ENCODE measurements at regions not wholly inside any gene's neighbourhood (a gene's known extent, or its start where the extent isn't known, plus 50 kb on each side); places are given as distances from the start of the nearest gene placed in this dataset.

GRCh38 chr2:176847575-176847974 is 365.0 kb upstream of the HNRNPA3 start:
- Histone ChIP-seq H3K27me3 (no peaks in the 10 kb centered on the region), H3K9me3 (no peaks in the 10 kb centered on the region), H3K27ac (no peak overlapping the region), H3K4me3 (no peak overlapping the region), H3K36me3 (ENCODE audit: low read depth, missing control alignments) (no peaks in the 10 kb centered on the region), H3K4me1 (no peaks in the 10 kb centered on the region)
- intact Hi-C loops (cut with DNase I; ENCODE audit: low total_unique reads) = no loop called here
- 86 to 96% methylated on average over 4 of the region's 4 CpGs for WGBS, 2 donors
- no peak for TF ChIP-seq POLR2A (IDR thresholded peaks at IDR 0.05)
- no peak for TF ChIP-seq CTCF (IDR thresholded peaks at IDR 0.05)
- DNase-seq = no peak

- Histone ChIP-seq H3K27me3 (no peaks in the 10 kb centered on the region), H3K4me1 (no peaks in the 10 kb centered on the region), H3K9me3 (no peaks in the 10 kb centered on the region), H3K4me3 (no peak overlapping the region), H3K27ac (no peak overlapping the region), H3K36me3 (ENCODE audit: low read depth, missing control alignments) (no peaks in the 10 kb centered on the region)
- 73 to 78% methylated on average over 8 of the region's 8 CpGs for WGBS, 2 donors
- TF ChIP-seq POLR2A (IDR thresholded peaks at IDR 0.05) (no peak), CTCF (IDR thresholded peaks at IDR 0.05) (no peak)
- intact Hi-C loops (cut with DNase I; ENCODE audit: low total_unique reads) = no loop called here
- no peak for DNase-seq
Observed at GRCh38 chr2:176848844-176849243, 363.8 kb upstream of the HNRNPA3 start.

GRCh38 chr2:176851200-176851888 is 361.2 kb upstream of the HNRNPA3 start:
- intact Hi-C loops (cut with DNase I; ENCODE audit: low total_unique reads) = no loop called here
- Histone ChIP-seq H3K9me3 (no peaks in the 10 kb centered on the region), H3K27ac (no peak overlapping the region), H3K36me3 (ENCODE audit: low read depth, missing control alignments) (no peaks in the 10 kb centered on the region), H3K4me1 (no peaks in the 10 kb centered on the region), H3K27me3 (no peaks in the 10 kb centered on the region), H3K4me3 (no peak overlapping the region)
- 89 to 93% methylated on average over 2 of the region's 2 CpGs for WGBS, 2 donors
- TF ChIP-seq CTCF (IDR thresholded peaks at IDR 0.05) = no peak
- TF ChIP-seq POLR2A (IDR thresholded peaks at IDR 0.05) = no peak
- DNase-seq = no peak

DNA sequence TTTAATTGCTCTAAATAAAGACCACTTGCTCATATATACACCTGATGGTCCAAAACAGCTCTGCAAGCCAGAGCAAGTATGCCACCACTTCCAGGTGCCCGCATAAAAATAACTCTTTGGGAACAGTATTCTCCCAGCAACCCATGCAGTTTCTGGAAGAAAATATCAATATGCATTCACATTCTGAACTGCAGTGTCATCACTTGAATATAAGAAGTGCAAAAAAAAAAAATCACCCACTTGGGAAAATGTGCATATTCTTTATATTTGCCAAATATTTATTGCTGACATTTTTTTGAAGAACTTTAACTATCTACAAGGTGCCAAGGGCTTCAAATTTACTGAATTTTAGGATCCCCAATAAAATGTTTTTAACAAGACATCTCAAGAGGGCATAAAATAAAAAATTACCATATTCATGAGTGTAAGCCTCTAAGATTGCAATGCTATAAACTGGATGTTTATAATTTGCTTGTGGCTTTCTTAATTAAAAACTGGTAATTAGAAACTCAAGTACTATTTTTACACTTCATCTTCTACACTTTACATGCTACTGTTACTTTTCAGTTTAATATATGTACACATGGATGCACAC is 360.6 kb upstream of the HNRNPA3 start:
- WGBS, 2 donors = 86 to 96% methylated on average over 1 of the region's 1 CpG
- Histone ChIP-seq H3K27me3 (no peaks in the 10 kb centered on the region), H3K27ac (no peak overlapping the region), H3K9me3 (no peaks in the 10 kb centered on the region), H3K4me1 (no peaks in the 10 kb centered on the region), H3K36me3 (ENCODE audit: low read depth, missing control alignments) (no peaks in the 10 kb centered on the region), H3K4me3 (no peak overlapping the region)
- TF ChIP-seq CTCF (IDR thresholded peaks at IDR 0.05) = no peak
- TF ChIP-seq POLR2A (IDR thresholded peaks at IDR 0.05) = no peak
- DNase-seq = no peak
- intact Hi-C loops (cut with DNase I; ENCODE audit: low total_unique reads) = no loop called here

DNA sequence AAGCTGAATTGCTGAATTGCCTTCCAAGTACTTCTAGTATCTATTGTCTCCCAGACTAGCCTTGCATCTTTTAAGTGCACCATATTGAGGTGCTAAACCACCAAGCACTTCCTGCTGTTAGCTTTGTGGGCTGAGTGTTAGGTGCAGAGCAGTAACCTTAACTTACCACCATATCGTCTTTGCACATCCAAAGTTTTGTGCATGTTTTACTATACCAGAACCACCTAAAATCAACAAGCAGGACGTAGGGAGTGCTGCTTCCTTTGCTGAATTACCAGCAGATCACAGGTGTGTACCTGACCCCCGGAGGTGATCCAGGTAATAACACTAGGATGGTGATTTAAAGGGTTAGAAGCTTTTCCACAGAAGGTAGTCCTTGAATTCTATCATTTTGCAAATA is 359.9 kb upstream of the HNRNPA3 start:
- TF ChIP-seq POLR2A (IDR thresholded peaks at IDR 0.05) = no peak
- TF ChIP-seq CTCF (IDR thresholded peaks at IDR 0.05) = no peak
- Histone ChIP-seq H3K36me3 (ENCODE audit: low read depth, missing control alignments) (no peaks in the 10 kb centered on the region), H3K27me3 (no peaks in the 10 kb centered on the region), H3K4me3 (no peak overlapping the region), H3K9me3 (no peaks in the 10 kb centered on the region), H3K4me1 (no peaks in the 10 kb centered on the region), H3K27ac (no peak overlapping the region)
- no peak for DNase-seq
- 80 to 82% methylated on average over 3 of the region's 3 CpGs for WGBS, 2 donors
- intact Hi-C loops (cut with DNase I; ENCODE audit: low total_unique reads) = no loop called here
